Putamen (tissue), 1 donor: ENCODE measurements at regions not wholly inside any gene's neighbourhood (a gene's known extent, or its start where the extent isn't known, plus 50 kb on each side); places are given as distances from the start of the nearest gene placed in this dataset.

Source experiments
- DNase-seq: peaks from one replicate; pipeline ENCODE4 v3.0.0-alpha.2; 2016; ENCODE audit warnings: low spot score

GRCh38 chr2:13103151-13103550 lies 386.4 kb downstream of the TRIB2 start:
- no peak for DNase-seq

GRCh38 chr2:13103778-13104493 lies 387.2 kb downstream of the TRIB2 start:
- no peak for DNase-seq

GRCh38 chr2:13104723-13105122 lies 388.0 kb downstream of the TRIB2 start:
- no peak for DNase-seq

GRCh38 chr2:13106302-13106701 lies 389.6 kb downstream of the TRIB2 start:
- no peak for DNase-seq

GRCh38 chr2:13109516-13109915 lies 392.8 kb downstream of the TRIB2 start:
- no peak for DNase-seq

GRCh38 chr2:13110825-13111224 lies 394.1 kb downstream of the TRIB2 start:
- DNase-seq = no peak

- DNase-seq = no peak
Measured at GRCh38 chr2:13113002-13113401, 396.3 kb downstream of the TRIB2 start.

GRCh38 chr2:13114391-13114790 lies 397.7 kb downstream of the TRIB2 start:
- DNase-seq = no peak

GRCh38 chr2:13115643-13116042 lies 398.9 kb downstream of the TRIB2 start:
- DNase-seq = no peak

- no peak for DNase-seq
Measured at GRCh38 chr2:13121096-13121495, 404.4 kb downstream of the TRIB2 start.

- DNase-seq = no peak
Measured at GRCh38 chr2:13128139-13128538, 411.4 kb downstream of the TRIB2 start.

- DNase-seq = no peak
Measured at GRCh38 chr2:13135369-13135768, 418.6 kb downstream of the TRIB2 start.

GRCh38 chr2:13135856-13136255 lies 419.1 kb downstream of the TRIB2 start:
- no peak for DNase-seq

- DNase-seq = no peak
Measured at GRCh38 chr2:13137679-13138078, 420.9 kb downstream of the TRIB2 start.

- no peak for DNase-seq
Measured at GRCh38 chr2:13141315-13141714, 424.6 kb downstream of the TRIB2 start.

- DNase-seq = no peak
Measured at GRCh38 chr2:13143451-13143850, 426.7 kb downstream of the TRIB2 start.

GRCh38 chr2:13156916-13157315 lies 440.2 kb downstream of the TRIB2 start:
- no peak for DNase-seq

GRCh38 chr2:13158466-13158865 lies 441.7 kb downstream of the TRIB2 start:
- no peak for DNase-seq

- DNase-seq = no peak
Measured at GRCh38 chr2:13180729-13181128, 464.0 kb downstream of the TRIB2 start.

GRCh38 chr2:13193075-13193474 lies 476.3 kb downstream of the TRIB2 start:
- DNase-seq = no peak

- peak; percentile 22 for DNase-seq
Measured at GRCh38 chr2:13193900-13194299, 477.2 kb downstream of the TRIB2 start.

- DNase-seq = no peak
Measured at GRCh38 chr2:13195270-13195669, 478.5 kb downstream of the TRIB2 start.

- no peak for DNase-seq
Measured at GRCh38 chr2:13197248-13197647, 480.5 kb downstream of the TRIB2 start.

- no peak for DNase-seq
Measured at GRCh38 chr2:13201924-13202323, 485.2 kb downstream of the TRIB2 start.
